ENCODE measurements at regions not wholly inside any gene's neighbourhood (a gene's known extent, or its start where the extent isn't known, plus 50 kb on each side); places are given as distances from the start of the nearest gene placed in this dataset.
"Not testable (repeated sequence)": the region's sequence is repeated elsewhere in the genome, so short reads cannot be mapped to it uniquely, and the experiment has no call there.

- TF ChIP-seq CTCF, POLR2AphosphoS5 (IDR thresholded peaks at IDR 0.05): not testable (repeated sequence)
These were observed 92.9 kb upstream of the ZNF648 start for GRCh38 chr1:182154425-182154824.
